ENCODE measurements at regions not wholly inside any gene's neighbourhood (a gene's known extent, or its start where the extent isn't known, plus 50 kb on each side); places are given as distances from the start of the nearest gene placed in this dataset.

DNA sequence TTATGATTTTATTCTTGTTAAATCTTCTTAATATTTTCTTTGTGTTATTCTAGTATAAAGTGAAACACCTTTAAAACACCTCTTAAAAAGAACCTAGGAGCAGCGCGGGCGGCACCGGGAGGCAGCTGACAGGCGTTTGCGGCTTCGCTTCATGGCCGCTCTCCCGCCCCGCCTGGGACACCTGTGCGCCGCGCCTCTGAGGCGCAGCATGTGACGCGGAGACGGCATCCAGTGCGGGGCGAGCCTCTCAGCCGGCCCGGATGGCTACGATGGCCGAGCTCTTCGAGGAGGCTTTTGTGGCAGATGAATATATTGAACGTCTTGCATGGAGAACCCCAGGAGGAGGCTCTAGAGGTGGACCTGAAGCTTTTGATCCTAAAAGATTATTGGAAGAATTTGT lies 1592.7 kb downstream of the TECRL start:
- TF ChIP-seq POLR2AphosphoS5 (IDR thresholded peaks at IDR 0.05) (no peak), POLR2A (IDR thresholded peaks at IDR 0.05) (no peak)
- TF ChIP-seq, protein P1, sequence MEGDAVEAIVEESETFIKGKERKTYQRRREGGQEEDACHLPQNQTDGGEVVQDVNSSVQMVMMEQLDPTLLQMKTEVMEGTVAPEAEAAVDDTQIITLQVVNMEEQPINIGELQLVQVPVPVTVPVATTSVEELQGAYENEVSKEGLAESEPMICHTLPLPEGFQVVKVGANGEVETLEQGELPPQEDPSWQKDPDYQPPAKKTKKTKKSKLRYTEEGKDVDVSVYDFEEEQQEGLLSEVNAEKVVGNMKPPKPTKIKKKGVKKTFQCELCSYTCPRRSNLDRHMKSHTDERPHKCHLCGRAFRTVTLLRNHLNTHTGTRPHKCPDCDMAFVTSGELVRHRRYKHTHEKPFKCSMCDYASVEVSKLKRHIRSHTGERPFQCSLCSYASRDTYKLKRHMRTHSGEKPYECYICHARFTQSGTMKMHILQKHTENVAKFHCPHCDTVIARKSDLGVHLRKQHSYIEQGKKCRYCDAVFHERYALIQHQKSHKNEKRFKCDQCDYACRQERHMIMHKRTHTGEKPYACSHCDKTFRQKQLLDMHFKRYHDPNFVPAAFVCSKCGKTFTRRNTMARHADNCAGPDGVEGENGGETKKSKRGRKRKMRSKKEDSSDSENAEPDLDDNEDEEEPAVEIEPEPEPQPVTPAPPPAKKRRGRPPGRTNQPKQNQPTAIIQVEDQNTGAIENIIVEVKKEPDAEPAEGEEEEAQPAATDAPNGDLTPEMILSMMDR (IDR thresholded peaks at IDR 0.05): no peak

Measured in prostate gland (tissue), 2 donors.